ENCODE measurements at regions not wholly inside any gene's neighbourhood (a gene's known extent, or its start where the extent isn't known, plus 50 kb on each side); places are given as distances from the start of the nearest gene placed in this dataset.
"Not testable (repeated sequence)": the region's sequence is repeated elsewhere in the genome, so short reads cannot be mapped to it uniquely, and the experiment has no call there.

GRCh38 chr1:172839639-172840038 lies 180.7 kb downstream of the FASLG start:
- DNase-seq, result not testable (repeated sequence)

GRCh38 chr1:172843444-172843843 lies 184.5 kb downstream of the FASLG start:
- DNase-seq, result no peak

GRCh38 chr1:172845371-172845770 lies 186.5 kb downstream of the FASLG start:
- DNase-seq, result no peak

- no peak for DNase-seq
Measured at GRCh38 chr1:172845865-172846264, 187.0 kb downstream of the FASLG start.

- DNase-seq, result not testable (repeated sequence)
Measured at GRCh38 chr1:172847814-172848213, 188.9 kb downstream of the FASLG start.

- DNase-seq, result no peak
Measured at GRCh38 chr1:172849653-172850052, 190.8 kb downstream of the FASLG start.

- DNase-seq, result no peak
Measured at GRCh38 chr1:172851077-172851476, 192.2 kb downstream of the FASLG start.

GRCh38 chr1:172851856-172852255 lies 193.0 kb downstream of the FASLG start:
- DNase-seq, result no peak

GRCh38 chr1:172855983-172856382 lies 194.8 kb downstream of the TNFSF18 start:
- DNase-seq, result not testable (repeated sequence)

GRCh38 chr1:172863031-172863430 lies 187.7 kb downstream of the TNFSF18 start:
- DNase-seq, result no peak

- no peak for DNase-seq
Measured at GRCh38 chr1:172867216-172867818, 183.4 kb downstream of the TNFSF18 start.

GRCh38 chr1:172870901-172871606 lies 179.7 kb downstream of the TNFSF18 start:
- DNase-seq, result no peak

GRCh38 chr1:172874950-172875349 lies 175.8 kb downstream of the TNFSF18 start:
- no peak for DNase-seq

- DNase-seq, result no peak
Measured at GRCh38 chr1:172875892-172876291, 174.8 kb downstream of the TNFSF18 start.

GRCh38 chr1:172882385-172882784 lies 168.4 kb downstream of the TNFSF18 start:
- no peak for DNase-seq

GRCh38 chr1:172882791-172883386 lies 167.9 kb downstream of the TNFSF18 start:
- no peak for DNase-seq

- no peak for DNase-seq
Measured at GRCh38 chr1:172883387-172883791, 167.4 kb downstream of the TNFSF18 start.

- no peak for DNase-seq
Measured at GRCh38 chr1:172883844-172884243, 166.9 kb downstream of the TNFSF18 start.

- DNase-seq, result no peak
Measured at GRCh38 chr1:172885411-172885810, 165.3 kb downstream of the TNFSF18 start.

- DNase-seq, result no peak
Measured at GRCh38 chr1:172885971-172886370, 164.8 kb downstream of the TNFSF18 start.

- DNase-seq, result no peak
Measured at GRCh38 chr1:172887162-172887561, 163.6 kb downstream of the TNFSF18 start.

GRCh38 chr1:172893146-172893841 lies 157.4 kb downstream of the TNFSF18 start:
- no peak for DNase-seq

- DNase-seq, result no peak
Measured at GRCh38 chr1:172894349-172895049, 156.2 kb downstream of the TNFSF18 start.

Data from amniotic stem cell (primary cell).